ENCODE measurements at regions not wholly inside any gene's neighbourhood (a gene's known extent, or its start where the extent isn't known, plus 50 kb on each side); places are given as distances from the start of the nearest gene placed in this dataset.

DNA sequence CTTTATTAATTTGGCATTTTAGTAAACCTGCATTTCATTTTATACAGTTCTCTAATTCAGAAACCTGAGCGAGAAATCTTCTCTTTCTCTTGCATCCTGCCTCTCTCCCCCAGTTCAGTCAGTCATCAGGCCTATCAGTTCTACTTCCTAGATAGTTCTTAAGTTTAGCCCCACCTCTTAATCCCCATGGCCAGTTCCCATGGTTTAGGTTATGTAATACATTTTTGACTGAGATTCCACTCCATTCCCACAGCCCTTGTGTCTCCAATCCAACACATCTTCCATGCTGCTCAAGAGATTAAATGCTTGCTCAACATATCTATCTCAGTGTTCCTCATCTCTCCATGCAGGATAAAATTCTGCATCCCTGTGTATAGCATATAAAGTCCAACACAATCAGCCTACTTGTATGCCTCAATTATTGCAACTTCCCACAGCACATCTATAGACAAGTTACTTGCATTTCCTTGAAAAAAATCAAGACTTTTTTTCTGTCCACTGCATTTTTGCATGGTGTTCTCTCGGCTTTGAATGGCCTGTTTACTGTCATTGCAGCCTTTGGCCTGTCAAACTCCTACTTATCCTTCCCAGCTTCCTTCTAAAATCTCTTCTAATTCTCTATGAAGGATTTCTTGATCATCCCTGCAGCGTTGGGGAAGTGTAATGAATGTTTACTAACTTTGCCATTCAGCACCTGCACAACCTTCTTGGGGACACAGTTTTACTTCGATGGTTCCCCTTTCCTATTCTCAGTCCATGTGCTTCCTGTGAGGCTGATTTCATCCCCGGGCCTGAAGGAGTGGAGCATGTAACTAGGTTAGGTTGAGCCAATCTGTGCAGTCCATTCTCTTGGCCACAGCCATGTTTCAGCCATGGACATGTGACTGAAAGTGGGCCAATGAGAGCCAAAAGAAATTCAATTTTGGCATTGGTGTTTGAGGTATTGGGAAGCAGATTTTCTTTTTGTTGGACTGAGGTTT is 80.8 kb downstream of the DACT1 start:
- ATAC-seq (no peak), DNase-seq (no peak)
- WGBS (ENCODE audit: insufficient coverage) = 43% methylated on average over 4 of the region's 5 CpGs
- no peaks in the 10 kb centered on the region for H3K4me1 ChIP-seq (ENCODE audit: control insufficient read depth, insufficient read depth, low read length)
- H3K36me3 ChIP-seq (ENCODE audit: control insufficient read depth, insufficient read depth, low read length) = no peaks in the 10 kb centered on the region
- H3K9me3 Mint-ChIP-seq = peaks cover 0 to 3% of the 10 kb centered on the region in 2 donors
- no peak overlapping the region for H3K27ac ChIP-seq (ENCODE audit: low read length)
- H3K36me3 Mint-ChIP-seq = no peaks in the 10 kb centered on the region
- H3K9me3 ChIP-seq (ENCODE audit: control insufficient read depth, insufficient read depth, low read length) = no peaks in the 10 kb centered on the region
- TF ChIP-seq, protein P1, sequence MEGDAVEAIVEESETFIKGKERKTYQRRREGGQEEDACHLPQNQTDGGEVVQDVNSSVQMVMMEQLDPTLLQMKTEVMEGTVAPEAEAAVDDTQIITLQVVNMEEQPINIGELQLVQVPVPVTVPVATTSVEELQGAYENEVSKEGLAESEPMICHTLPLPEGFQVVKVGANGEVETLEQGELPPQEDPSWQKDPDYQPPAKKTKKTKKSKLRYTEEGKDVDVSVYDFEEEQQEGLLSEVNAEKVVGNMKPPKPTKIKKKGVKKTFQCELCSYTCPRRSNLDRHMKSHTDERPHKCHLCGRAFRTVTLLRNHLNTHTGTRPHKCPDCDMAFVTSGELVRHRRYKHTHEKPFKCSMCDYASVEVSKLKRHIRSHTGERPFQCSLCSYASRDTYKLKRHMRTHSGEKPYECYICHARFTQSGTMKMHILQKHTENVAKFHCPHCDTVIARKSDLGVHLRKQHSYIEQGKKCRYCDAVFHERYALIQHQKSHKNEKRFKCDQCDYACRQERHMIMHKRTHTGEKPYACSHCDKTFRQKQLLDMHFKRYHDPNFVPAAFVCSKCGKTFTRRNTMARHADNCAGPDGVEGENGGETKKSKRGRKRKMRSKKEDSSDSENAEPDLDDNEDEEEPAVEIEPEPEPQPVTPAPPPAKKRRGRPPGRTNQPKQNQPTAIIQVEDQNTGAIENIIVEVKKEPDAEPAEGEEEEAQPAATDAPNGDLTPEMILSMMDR (IDR thresholded peaks at IDR 0.05) = no peak
- no peaks in the 10 kb centered on the region for H3K27me3 Mint-ChIP-seq (ENCODE audit: low read depth in 2 of 2)
- H3K4me3 Mint-ChIP-seq = no peak overlapping the region
- H3K27ac Mint-ChIP-seq = no peak overlapping the region
- H3K27me3 ChIP-seq (ENCODE audit: control insufficient read depth, insufficient read depth, low read length) = no peaks in the 10 kb centered on the region
- H3K4me1 Mint-ChIP-seq = no peaks in the 10 kb centered on the region
- intact Hi-C loops (cut with micrococcal nuclease) = no loop called here
- H3K4me3 ChIP-seq (ENCODE audit: low read length) = no peak overlapping the region

DNA sequence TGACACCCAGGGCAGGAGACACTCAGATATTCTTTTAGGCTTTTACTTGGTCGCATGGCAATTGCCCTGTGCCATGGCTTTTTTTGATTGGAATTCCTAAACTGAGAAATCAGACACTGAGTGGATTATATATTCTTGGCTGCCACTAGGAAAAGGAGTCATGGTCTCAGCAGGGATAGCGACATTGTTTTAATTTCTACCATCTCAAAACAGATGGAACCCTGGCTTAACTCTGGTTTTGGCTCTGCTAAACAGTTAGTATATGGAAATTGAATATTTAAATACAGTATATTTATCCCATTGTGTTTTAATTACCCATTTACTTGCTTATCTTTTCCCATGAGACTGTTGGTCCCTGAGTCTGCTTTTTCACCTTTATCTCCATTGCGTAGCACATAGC is 84.0 kb downstream of the DACT1 start:
- H3K4me3 ChIP-seq (ENCODE audit: low read length) = no peak overlapping the region
- intact Hi-C loops (cut with micrococcal nuclease) = no loop called here
- Mint-ChIP-seq H3K9me3 (peaks cover 0 to 2% of the 10 kb centered on the region in 2 donors), H3K27ac (no peak overlapping the region), H3K4me1 (no peaks in the 10 kb centered on the region), H3K36me3 (no peaks in the 10 kb centered on the region), H3K27me3 (ENCODE audit: low read depth in 2 of 2) (no peaks in the 10 kb centered on the region), H3K4me3 (no peak overlapping the region)
- 81% methylated on average over 2 of the region's 3 CpGs for WGBS (ENCODE audit: insufficient coverage)
- H3K36me3 ChIP-seq (ENCODE audit: control insufficient read depth, insufficient read depth, low read length) = no peaks in the 10 kb centered on the region
- DNase-seq (no peak), ATAC-seq (no peak)
- H3K27me3 ChIP-seq (ENCODE audit: control insufficient read depth, insufficient read depth, low read length) = no peaks in the 10 kb centered on the region
- no peaks in the 10 kb centered on the region for H3K9me3 ChIP-seq (ENCODE audit: control insufficient read depth, insufficient read depth, low read length)
- TF ChIP-seq, protein P1 (IDR thresholded peaks at IDR 0.05) = no peak
- no peaks in the 10 kb centered on the region for H3K4me1 ChIP-seq (ENCODE audit: control insufficient read depth, insufficient read depth, low read length)
- H3K27ac ChIP-seq (ENCODE audit: low read length) = no peak overlapping the region

DNA sequence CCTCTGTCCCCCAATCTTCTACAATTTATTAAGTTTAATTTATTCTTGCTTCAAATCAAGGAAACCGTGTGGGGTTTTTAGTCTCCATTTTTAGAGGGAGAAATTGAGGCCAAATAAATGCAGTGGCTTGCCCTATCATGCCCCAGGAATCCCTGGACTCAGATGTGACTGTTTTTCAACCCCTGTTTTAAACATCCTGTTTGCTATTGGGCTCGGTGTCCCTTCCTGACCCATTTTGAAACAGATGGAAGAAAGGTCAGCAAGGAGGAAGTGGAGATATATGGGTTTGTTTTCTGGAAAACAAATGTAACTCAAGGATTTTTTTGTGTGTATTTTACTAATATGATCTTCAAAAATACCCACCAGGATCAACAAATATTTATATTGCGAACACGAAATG is 84.7 kb downstream of the DACT1 start:
- Mint-ChIP-seq H3K36me3 (no peaks in the 10 kb centered on the region), H3K4me3 (no peak overlapping the region), H3K9me3 (peaks cover 0 to 2% of the 10 kb centered on the region in 2 donors), H3K4me1 (no peaks in the 10 kb centered on the region), H3K27me3 (ENCODE audit: low read depth in 2 of 2) (no peaks in the 10 kb centered on the region), H3K27ac (no peak overlapping the region)
- 77% methylated on average over 2 of the region's 4 CpGs for WGBS (ENCODE audit: insufficient coverage)
- no peak overlapping the region for H3K27ac ChIP-seq (ENCODE audit: low read length)
- no peaks in the 10 kb centered on the region for H3K9me3 ChIP-seq (ENCODE audit: control insufficient read depth, insufficient read depth, low read length)
- H3K4me3 ChIP-seq (ENCODE audit: low read length) = no peak overlapping the region
- H3K36me3 ChIP-seq (ENCODE audit: control insufficient read depth, insufficient read depth, low read length) = no peaks in the 10 kb centered on the region
- TF ChIP-seq, protein P1 (IDR thresholded peaks at IDR 0.05) = no peak
- no peak for DNase-seq
- H3K4me1 ChIP-seq (ENCODE audit: control insufficient read depth, insufficient read depth, low read length) = no peaks in the 10 kb centered on the region
- no peak for ATAC-seq
- no peaks in the 10 kb centered on the region for H3K27me3 ChIP-seq (ENCODE audit: control insufficient read depth, insufficient read depth, low read length)
- intact Hi-C loops (cut with micrococcal nuclease) = no loop called here

Data from natural killer cell (primary cell).